ENCODE measurements at regions not wholly inside any gene's neighbourhood (a gene's known extent, or its start where the extent isn't known, plus 50 kb on each side); places are given as distances from the start of the nearest gene placed in this dataset.

GRCh38 chr5:44891116-44891515, 82.4 kb downstream of the MRPS30 start:
- no peak for TF ChIP-seq CTCF (optimal IDR thresholded peaks at IDR 0.05 in 1 of 3, IDR thresholded peaks at IDR 0.05 in 1 of 3, conservative IDR thresholded peaks at IDR 0.05 in 1 of 3; ENCODE audit: extremely low read depth in 1 of 3, insufficient read depth in 2 of 3, low read length in 3 of 3)
- no peak for TF ChIP-seq EZH2 (IDR thresholded peaks at IDR 0.05; ENCODE audit: low read length)
- Histone ChIP-seq H3K9me3 (ENCODE audit: control insufficient read depth, low read depth, low read length) (no peaks in the 10 kb centered on the region), H2AFZ (ENCODE audit: control insufficient read depth, low read length) (no peak overlapping the region), H3K9ac (ENCODE audit: control insufficient read depth, extremely low read depth, insufficient read depth, low read length) (no peak overlapping the region), H3K27me3 (ENCODE audit: control insufficient read depth, extremely low read depth, insufficient read depth, low read length) (no peaks in the 10 kb centered on the region), H3K79me2 (ENCODE audit: control insufficient read depth, insufficient read depth, low read length) (no peaks in the 10 kb centered on the region), H4K20me1 (ENCODE audit: control insufficient read depth, extremely low read depth, insufficient read depth, low read length) (no peaks in the 10 kb centered on the region), H3K4me1 (ENCODE audit: control insufficient read depth, extremely low read depth, insufficient read depth, low read length) (no peaks in the 10 kb centered on the region), H3K27ac (ENCODE audit: control insufficient read depth, insufficient read depth, low read length) (no peak overlapping the region), H3K36me3 (ENCODE audit: control insufficient read depth in 2 of 2, extremely low read depth in 1 of 2, insufficient read depth in 2 of 2, low read length in 2 of 2) (no peaks in the 10 kb centered on the region), H3K4me3 (ENCODE audit: control insufficient read depth in 2 of 3, extremely low read depth in 1 of 3, insufficient read depth in 2 of 3, low read depth in 1 of 3, low read length in 3 of 3) (no peak overlapping the region), H3K4me2 (ENCODE audit: control insufficient read depth, extremely low read depth, insufficient read depth, low read depth, low read length) (no peak overlapping the region), H3K9me1 (ENCODE audit: control insufficient read depth, extremely low read depth, insufficient read depth, low read length) (no peaks in the 10 kb centered on the region)
- DNase-seq (ENCODE audit: low read depth, low spot score) (no peak), FAIRE-seq (no peak)
- dilution Hi-C loops (cut with MboI; ENCODE audit: extremely low pct_ligation_motif_present, low sequenced_read_pairs) = no loop called here

DNA sequence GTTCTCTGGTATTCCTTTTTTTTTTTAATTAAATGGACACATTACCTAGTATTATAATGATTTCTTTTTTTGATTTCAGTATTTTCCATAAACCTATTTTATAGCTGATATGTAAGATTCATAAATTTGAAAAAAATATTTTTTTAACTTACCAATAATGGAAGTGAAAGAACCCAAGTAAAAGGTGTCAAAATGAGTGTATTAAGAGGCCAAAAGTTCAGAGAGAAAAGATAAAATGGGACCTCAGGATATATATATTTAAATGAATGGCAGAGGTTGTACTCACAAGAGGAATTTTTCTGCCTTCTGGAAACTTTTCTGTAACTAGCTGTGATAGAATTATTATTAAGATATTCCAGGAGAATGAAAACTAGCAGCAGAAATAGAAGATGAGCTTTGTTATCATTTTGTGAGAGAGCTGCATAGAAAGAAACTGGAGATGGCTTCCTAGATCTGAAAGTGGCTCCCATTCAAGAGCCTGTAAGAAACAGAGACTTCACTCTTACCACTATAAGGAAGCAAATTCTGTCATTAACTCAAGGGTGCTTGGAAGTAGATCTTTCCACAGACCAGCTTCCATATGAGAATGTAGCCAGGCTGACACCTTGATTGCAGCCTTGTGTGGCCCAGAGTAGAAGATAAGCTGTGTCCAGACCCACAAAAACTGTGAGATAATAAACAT, 91.7 kb downstream of the MRPS30 start:
- Histone ChIP-seq H3K27me3 (ENCODE audit: control insufficient read depth, extremely low read depth, insufficient read depth, low read length) (no peaks in the 10 kb centered on the region), H3K9me3 (ENCODE audit: control insufficient read depth, low read depth, low read length) (no peaks in the 10 kb centered on the region), H3K9me1 (ENCODE audit: control insufficient read depth, extremely low read depth, insufficient read depth, low read length) (no peaks in the 10 kb centered on the region), H2AFZ (ENCODE audit: control insufficient read depth, low read length) (no peak overlapping the region), H4K20me1 (ENCODE audit: control insufficient read depth, extremely low read depth, insufficient read depth, low read length) (no peaks in the 10 kb centered on the region), H3K4me2 (ENCODE audit: control insufficient read depth, extremely low read depth, insufficient read depth, low read depth, low read length) (no peak overlapping the region), H3K4me1 (ENCODE audit: control insufficient read depth, extremely low read depth, insufficient read depth, low read length) (no peaks in the 10 kb centered on the region), H3K9ac (ENCODE audit: control insufficient read depth, extremely low read depth, insufficient read depth, low read length) (no peak overlapping the region), H3K27ac (ENCODE audit: control insufficient read depth, insufficient read depth, low read length) (no peak overlapping the region), H3K79me2 (ENCODE audit: control insufficient read depth, insufficient read depth, low read length) (no peaks in the 10 kb centered on the region), H3K36me3 (ENCODE audit: control insufficient read depth in 2 of 2, extremely low read depth in 1 of 2, insufficient read depth in 2 of 2, low read length in 2 of 2) (no peaks in the 10 kb centered on the region), H3K4me3 (ENCODE audit: control insufficient read depth in 2 of 3, extremely low read depth in 1 of 3, insufficient read depth in 2 of 3, low read depth in 1 of 3, low read length in 3 of 3) (no peak overlapping the region)
- DNase-seq (ENCODE audit: low read depth, low spot score) (no peak), FAIRE-seq (no peak)
- TF ChIP-seq CTCF (optimal IDR thresholded peaks at IDR 0.05 in 1 of 3, IDR thresholded peaks at IDR 0.05 in 1 of 3, conservative IDR thresholded peaks at IDR 0.05 in 1 of 3; ENCODE audit: extremely low read depth in 1 of 3, insufficient read depth in 2 of 3, low read length in 3 of 3) (no peak), EZH2 (IDR thresholded peaks at IDR 0.05; ENCODE audit: low read length) (no peak)
- dilution Hi-C loops (cut with MboI; ENCODE audit: extremely low pct_ligation_motif_present, low sequenced_read_pairs) = no loop called here
